Fibroblast of villous mesenchyme (primary cell): ENCODE measurements at regions not wholly inside any gene's neighbourhood (a gene's known extent, or its start where the extent isn't known, plus 50 kb on each side); places are given as distances from the start of the nearest gene placed in this dataset.

ENCODE experiments used
- DNase-seq: peaks from one replicate; pipeline ENCODE4 v3.0.0-alpha.2; 2010; ENCODE audit warnings: low read depth
- H3K4me3 ChIP-seq: 2 replicates; pipeline ENCODE4 v1.5.1; 2011; ENCODE audit warnings: low read depth, mild to moderate bottlenecking, low read length
- CTCF ChIP-seq: IDR thresholded peaks from 2 replicates; pipeline ENCODE4 v1.5.1; 2012; ENCODE audit warnings: low read depth, mild to moderate bottlenecking, low read length; ENCODE audit not compliant: insufficient read depth

GRCh38 chr11:39434466-39434865 lies 2025.0 kb downstream of the LRRC4C start:
- DNase-seq, result no peak
- TF ChIP-seq CTCF, result no peak
- no peak overlapping the region for H3K4me3 ChIP-seq

DNA sequence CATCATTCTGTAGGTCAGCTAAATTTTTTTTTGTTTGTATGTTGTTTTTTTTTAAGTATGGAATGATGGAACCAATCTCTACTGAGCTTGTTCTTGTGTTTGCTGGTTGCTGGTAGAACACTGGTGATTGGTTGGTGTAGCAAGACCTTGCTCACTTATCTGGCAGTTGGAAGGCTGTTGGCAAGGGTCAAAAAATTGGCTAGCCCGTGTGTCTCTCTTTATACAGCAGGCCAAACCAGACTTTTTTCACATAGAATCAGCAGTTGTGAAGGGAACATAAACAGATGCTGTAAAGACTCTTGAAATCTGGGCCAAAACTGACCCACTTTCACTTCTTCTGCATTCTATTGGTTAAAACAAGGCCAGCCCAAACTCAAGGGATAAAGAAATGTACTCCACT lies 2026.5 kb downstream of the LRRC4C start:
- no peak for TF ChIP-seq CTCF
- no peak overlapping the region for H3K4me3 ChIP-seq
- DNase-seq, result no peak

DNA sequence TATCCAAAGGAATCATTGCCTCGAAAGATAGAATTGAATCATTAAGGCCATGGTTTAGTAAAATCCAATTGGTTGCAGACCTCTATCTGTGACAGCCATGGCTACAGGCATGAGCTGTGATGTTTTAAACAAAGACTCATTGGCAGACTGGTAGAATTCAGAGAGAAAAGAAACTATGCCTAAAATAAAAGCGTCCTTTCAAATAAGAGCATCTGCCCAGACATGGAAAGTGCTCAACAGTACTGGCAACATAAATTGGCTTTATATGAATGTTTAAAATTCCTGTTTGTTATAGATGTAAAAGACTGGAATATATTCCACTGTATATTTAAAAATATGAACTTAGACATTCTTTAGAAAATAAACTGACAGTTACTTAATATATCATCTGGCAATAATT lies 2034.2 kb downstream of the LRRC4C start:
- H3K4me3 ChIP-seq, result no peak overlapping the region
- DNase-seq, result no peak
- TF ChIP-seq CTCF, result no peak

GRCh38 chr11:39412117-39412516 lies 2047.3 kb downstream of the LRRC4C start:
- TF ChIP-seq CTCF, result no peak
- no peak overlapping the region for H3K4me3 ChIP-seq
- DNase-seq, result no peak

GRCh38 chr11:39385911-39386310 lies 2073.5 kb downstream of the LRRC4C start:
- TF ChIP-seq CTCF, result no peak
- H3K4me3 ChIP-seq, result no peak overlapping the region
- DNase-seq, result no peak

- peak; percentile 40 for TF ChIP-seq CTCF
- DNase-seq, result peak; percentile 1
- no peak overlapping the region for H3K4me3 ChIP-seq
Measured at GRCh38 chr11:39374963-39375698, 2084.3 kb downstream of the LRRC4C start.

GRCh38 chr11:39367534-39367933 lies 2091.9 kb downstream of the LRRC4C start:
- no peak overlapping the region for H3K4me3 ChIP-seq
- DNase-seq, result no peak
- TF ChIP-seq CTCF, result no peak
